Endothelial cell of umbilical vein (primary cell): ENCODE measurements at regions not wholly inside any gene's neighbourhood (a gene's known extent, or its start where the extent isn't known, plus 50 kb on each side); places are given as distances from the start of the nearest gene placed in this dataset.

Source experiments
- BruUV-seq: library from RNA; stranded (reverse); fragments of 400-500 nt; replicated peaks from 2 replicates; lab custom pipeline; 2021; lab: Mats Ljungman, UMichigan
- CTCF ChIA-PET: fragments of 300-600, 350-600 bp; sonication (Branson Sonifier 250); formaldehyde crosslinking; loops from one replicate; lab custom pipeline; 2021; ENCODE audit warnings: antibody characterized with exemption, inconsistent platforms; lab: Charles Lee
- POLR2A ChIA-PET: fragments of 300-600, 350-600 bp; sonication (Branson Sonifier 250); formaldehyde crosslinking; loops from one replicate; lab custom pipeline; 2021; ENCODE audit warnings: antibody characterized with exemption, inconsistent platforms; lab: Charles Lee
- DNase-seq: peaks from one replicate; pipeline ENCODE4 v3.0.0-alpha.2; 2011; ENCODE audit warnings: low read depth, low spot score
- FAIRE-seq: peaks from 2 replicates; lab custom pipeline; 2011; peaks lifted over from hg19 to GRCh38; lab: Jason Lieb, UNC
- H2AFZ ChIP-seq: 2 replicates; pipeline ENCODE4 v1.6.0; 2012; ENCODE audit warnings: low read depth, low read length, control low read depth, inconsistent platforms
- H3K27ac ChIP-seq: 2 replicates; pipeline ENCODE4 v1.5.1; 2011; ENCODE audit warnings: low read depth, mild to moderate bottlenecking, control low read depth, low read length, moderate library complexity; ENCODE audit not compliant: insufficient read depth
- H3K27me3 ChIP-seq, 2 experiments: 2 replicates each; pipeline versions ENCODE4 v1.6.0 to v1.6.1; 2011; ENCODE audit warnings: low read length in 2 of 2, mixed read lengths in 1 of 2; ENCODE audit not compliant: control insufficient read depth in 2 of 2, insufficient read depth in 2 of 2
- H3K36me3 ChIP-seq, 2 experiments: 2 replicates in 1 of 2; 3 replicates in 1 of 2; pipeline ENCODE4 v1.5.1; 2011; ENCODE audit warnings: low read length in 2 of 2, mild to moderate bottlenecking in 1 of 2, moderate library complexity in 1 of 2; ENCODE audit not compliant: control insufficient read depth in 2 of 2, insufficient read depth in 2 of 2; ENCODE audit errors: extremely low read depth in 1 of 2
- H3K4me1 ChIP-seq: 3 replicates; pipeline ENCODE4 v1.5.1; 2011; ENCODE audit warnings: mild to moderate bottlenecking, low read length; ENCODE audit not compliant: control insufficient read depth, insufficient read depth; ENCODE audit errors: extremely low read depth
- H3K4me2 ChIP-seq: 2 replicates; pipeline ENCODE4 v1.6.1; 2011; ENCODE audit warnings: low read length, control low read depth, mixed read lengths; ENCODE audit not compliant: insufficient read depth
- H3K4me3 ChIP-seq, 3 experiments: fragments of 200-600 bp in 1 of 3; sonication (generic), shearing (Covaris generic) in 1 of 3; replicated peaks in 1 of 3; 2 replicates each; pipeline ENCODE4 v1.5.1; 2011 to 2016; ENCODE audit warnings: control low read depth in 3 of 3, low read length in 3 of 3, mild to moderate bottlenecking in 2 of 3, inconsistent platforms in 1 of 3, low read depth in 1 of 3, moderate library complexity in 1 of 3; ENCODE audit not compliant: insufficient read depth in 1 of 3
- H3K79me2 ChIP-seq: 2 replicates; pipeline ENCODE4 v1.6.0; 2012; ENCODE audit warnings: low read length, inconsistent platforms; ENCODE audit not compliant: control insufficient read depth, insufficient read depth
- H3K9ac ChIP-seq: replicated peaks from 2 replicates; pipeline ENCODE3; 2011; ENCODE audit warnings: low read length, control low read depth; ENCODE audit not compliant: insufficient read depth; ENCODE audit errors: extremely low read depth
- H3K9me1 ChIP-seq: replicated peaks from 3 replicates; pipeline ENCODE4 v1.6.0; 2011; ENCODE audit warnings: mild to moderate bottlenecking, low read length; ENCODE audit not compliant: control insufficient read depth, insufficient read depth; ENCODE audit errors: extremely low read depth
- H3K9me3 ChIP-seq: replicated peaks from 2 replicates; pipeline ENCODE4 v1.5.1; 2012; ENCODE audit warnings: low read length, inconsistent platforms; ENCODE audit not compliant: control insufficient read depth, insufficient read depth
- H4K20me1 ChIP-seq: replicated peaks from 2 replicates; pipeline ENCODE3; 2011; ENCODE audit warnings: mild to moderate bottlenecking, low read length; ENCODE audit not compliant: control insufficient read depth, insufficient read depth; ENCODE audit errors: extremely low read depth
- CTCF ChIP-seq, 2 donors: IDR thresholded peaks; 1 replicate in 1 of 2; 2 replicates in 1 of 2; pipeline ENCODE4 v1.5.1; 2011; ENCODE audit warnings: low read length in 2 of 2, mild to moderate bottlenecking in 2 of 2, moderate library complexity in 2 of 2, control low read depth in 1 of 2, inconsistent platforms in 1 of 2, low read depth in 1 of 2; ENCODE audit not compliant: insufficient read depth in 1 of 2; ENCODE audit errors: extremely low read depth in 1 of 2
- EZH2 ChIP-seq: IDR thresholded peaks from 2 replicates; pipeline ENCODE4 v1.6.1; 2012; ENCODE audit warnings: borderline replicate concordance, low read depth, mild to moderate bottlenecking, moderate library complexity, low read length, inconsistent platforms; ENCODE audit not compliant: severe bottlenecking
- FOS ChIP-seq: IDR thresholded peaks from 2 replicates; pipeline ENCODE4 v1.6.1; 2011; ENCODE audit warnings: mild to moderate bottlenecking, low read length, moderate library complexity, borderline replicate concordance; ENCODE audit not compliant: insufficient read depth
- JUN ChIP-seq: IDR thresholded peaks from 2 replicates; pipeline ENCODE4 v1.6.1; 2011; ENCODE audit warnings: borderline replicate concordance, low read depth; ENCODE audit not compliant: insufficient read length, insufficient read depth
- MYC ChIP-seq: IDR thresholded peaks from one replicate; pipeline ENCODE4 v1.6.1; 2011; ENCODE audit warnings: mild to moderate bottlenecking, low read depth, low read length
- POLR2A ChIP-seq: IDR thresholded peaks from 2 replicates; pipeline ENCODE4 v1.6.1; 2012; ENCODE audit warnings: low read depth, mild to moderate bottlenecking, control low read depth, low read length
- dilution Hi-C: fragments of 300-500 bp; cut with MboI; formaldehyde crosslinking; loops from one replicate; pipeline ENCODE4 v1.15.0; 2019; ENCODE audit warnings: low sequenced_read_pairs; ENCODE audit not compliant: extremely low pct_ligation_motif_present
- intact Hi-C: fragments of 100-400 bp; cut with micrococcal nuclease; formaldehyde crosslinking; loops from one replicate; pipeline ENCODE4 v1.10.0; 2022
- TF ChIP-seq, protein P1 (sequence below): IDR thresholded peaks from 2 replicates; pipeline ENCODE4 v1.6.1; 2011; ENCODE audit not compliant: insufficient read depth, insufficient read length

DNA sequence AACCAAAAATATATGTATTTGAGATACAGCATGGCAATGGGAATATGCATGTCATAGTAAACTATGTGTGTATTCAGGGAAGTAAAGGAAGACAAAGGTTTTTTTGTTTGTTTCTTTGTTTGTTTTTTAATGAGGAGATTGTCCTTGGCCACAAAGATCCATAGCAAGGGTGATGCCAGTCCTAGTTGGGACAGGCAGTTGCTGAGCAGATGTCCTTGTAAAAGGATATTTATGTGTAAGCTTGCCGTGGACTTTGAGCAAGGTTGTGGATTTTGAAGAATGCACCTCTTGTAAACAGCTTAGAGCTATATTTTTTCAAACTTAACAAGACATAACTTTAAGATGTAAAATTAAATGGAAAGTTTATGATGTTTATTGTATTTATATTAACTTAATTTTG, 69.9 kb upstream of the GABRE start:
- no peaks in the 10 kb centered on the region for H3K36me3 ChIP-seq
- H3K9me3 ChIP-seq: no peaks in the 10 kb centered on the region
- no peak overlapping the region for H3K9ac ChIP-seq
- no peaks in the 10 kb centered on the region for H3K79me2 ChIP-seq
- H3K27ac ChIP-seq: no peak overlapping the region
- intact Hi-C loops (no loop called here), dilution Hi-C loops (no loop called here)
- no peaks in the 10 kb centered on the region for H4K20me1 ChIP-seq
- CTCF ChIA-PET: no interaction called here
- H3K27me3 ChIP-seq: no peaks in the 10 kb centered on the region
- H2AFZ ChIP-seq: no peak overlapping the region
- no TSS peak for BruUV-seq
- H3K4me3 ChIP-seq: no peak overlapping the region
- H3K9me1 ChIP-seq: no peaks in the 10 kb centered on the region
- no peak for TF ChIP-seq FOS
- no peak for TF ChIP-seq EZH2
- no peak for TF ChIP-seq POLR2A
- no peak for TF ChIP-seq CTCF (IDR thresholded peaks at IDR 0.05; ENCODE audit: extremely low read depth in 1 of 2, insufficient read depth in 1 of 2, low read depth in 1 of 2, low read length in 2 of 2)
- TF ChIP-seq JUN: no peak
- TF ChIP-seq MYC: no peak
- TF ChIP-seq, protein P1, sequence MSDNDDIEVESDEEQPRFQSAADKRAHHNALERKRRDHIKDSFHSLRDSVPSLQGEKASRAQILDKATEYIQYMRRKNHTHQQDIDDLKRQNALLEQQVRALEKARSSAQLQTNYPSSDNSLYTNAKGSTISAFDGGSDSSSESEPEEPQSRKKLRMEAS: no peak
- no peak for DNase-seq
- no peaks in the 10 kb centered on the region for H3K4me1 ChIP-seq
- POLR2A ChIA-PET: no interaction called here
- H3K4me2 ChIP-seq: no peak overlapping the region
- FAIRE-seq: no peak

DNA sequence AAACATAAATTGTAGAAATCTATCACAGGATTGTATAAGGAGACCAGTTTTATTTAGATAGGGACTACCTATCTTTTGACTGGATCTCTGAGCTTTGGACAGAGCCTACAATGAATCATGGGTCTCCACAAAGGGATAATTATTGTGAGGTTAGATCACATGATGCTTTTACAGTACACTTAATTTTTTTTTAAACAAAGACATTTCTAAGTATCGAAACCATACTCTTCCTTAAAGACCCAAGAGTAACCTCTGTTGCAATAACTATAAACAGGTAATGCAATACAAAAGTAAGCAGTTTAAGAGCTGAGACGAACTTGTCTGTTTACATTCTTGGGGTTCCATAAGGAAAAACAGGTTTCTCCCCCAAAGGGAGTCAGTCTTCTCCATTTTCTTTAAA, 64.3 kb upstream of the GABRE start:
- Histone ChIP-seq H2AFZ (no peak overlapping the region), H3K4me2 (no peak overlapping the region), H3K36me3 (no peaks in the 10 kb centered on the region), H3K9me1 (no peaks in the 10 kb centered on the region), H3K9me3 (no peaks in the 10 kb centered on the region), H3K79me2 (no peaks in the 10 kb centered on the region), H4K20me1 (no peaks in the 10 kb centered on the region), H3K27ac (no peak overlapping the region), H3K4me1 (no peaks in the 10 kb centered on the region), H3K4me3 (no peak overlapping the region), H3K9ac (no peak overlapping the region), H3K27me3 (no peaks in the 10 kb centered on the region)
- DNase-seq: no peak
- intact Hi-C loops (no loop called here), dilution Hi-C loops (no loop called here)
- CTCF ChIA-PET: no interaction called here
- FAIRE-seq: no peak
- BruUV-seq: no TSS peak
- no peak for TF ChIP-seq EZH2
- POLR2A ChIA-PET: no interaction called here
